ENCODE measurements at regions not wholly inside any gene's neighbourhood (a gene's known extent, or its start where the extent isn't known, plus 50 kb on each side); places are given as distances from the start of the nearest gene placed in this dataset.

GRCh38 chr17:14781123-14781522 is 480.2 kb downstream of the HS3ST3B1 start:
- no peaks in the 10 kb centered on the region for H3K36me3 Mint-ChIP-seq (ENCODE audit: low read depth)
- intact Hi-C loops (cut with micrococcal nuclease) = loop anchor here (10.0 kb wide), 2 partner anchors 426 to 566 kb away; no protein-coding TSS in a partner anchor
- H3K4me1 Mint-ChIP-seq = peaks cover 3% of the 10 kb centered on the region
- POLR2A ChIA-PET = no interaction called here
- no peak for ATAC-seq (ENCODE audit: low read depth)
- peaks cover 13% of the 10 kb centered on the region for H3K27me3 Mint-ChIP-seq
- H3K9me3 Mint-ChIP-seq = peaks cover 3% of the 10 kb centered on the region
- no peak for TF ChIP-seq CTCF (IDR thresholded peaks at IDR 0.05)
- no peak overlapping the region for H3K4me3 Mint-ChIP-seq
- DNase-seq = no peak
- CTCF ChIA-PET = no interaction called here
- H3K27ac Mint-ChIP-seq = no peak overlapping the region

GRCh38 chr17:14780097-14780651 is 479.3 kb downstream of the HS3ST3B1 start:
- DNase-seq (no peak), ATAC-seq (ENCODE audit: low read depth) (no peak)
- Mint-ChIP-seq H3K4me1 (peaks cover 3% of the 10 kb centered on the region), H3K27ac (no peak overlapping the region), H3K9me3 (peaks cover 3% of the 10 kb centered on the region), H3K27me3 (peaks cover 21% of the 10 kb centered on the region), H3K4me3 (no peak overlapping the region), H3K36me3 (ENCODE audit: low read depth) (no peaks in the 10 kb centered on the region)
- CTCF ChIA-PET = no interaction called here
- POLR2A ChIA-PET = no interaction called here
- no peak for TF ChIP-seq CTCF (IDR thresholded peaks at IDR 0.05)
- intact Hi-C loops (cut with micrococcal nuclease) = loop anchor here (10.0 kb wide), 2 partner anchors 425 to 565 kb away; no protein-coding TSS in a partner anchor

- no peaks in the 10 kb centered on the region for H3K4me1 Mint-ChIP-seq
- CTCF ChIA-PET = no interaction called here
- H3K27me3 Mint-ChIP-seq = peaks cover 23% of the 10 kb centered on the region
- H3K9me3 Mint-ChIP-seq = peaks cover 6% of the 10 kb centered on the region
- H3K36me3 Mint-ChIP-seq (ENCODE audit: low read depth) = no peaks in the 10 kb centered on the region
- no peak for TF ChIP-seq CTCF (IDR thresholded peaks at IDR 0.05)
- POLR2A ChIA-PET = no interaction called here
- intact Hi-C loops (cut with micrococcal nuclease) = no loop called here
- DNase-seq (no peak), ATAC-seq (ENCODE audit: low read depth) (no peak)
- H3K4me3 Mint-ChIP-seq = no peak overlapping the region
- H3K27ac Mint-ChIP-seq = no peak overlapping the region
Measured at GRCh38 chr17:14779241-14779640, 478.4 kb downstream of the HS3ST3B1 start.

GRCh38 chr17:14777291-14777690 is 476.4 kb downstream of the HS3ST3B1 start:
- intact Hi-C loops (cut with micrococcal nuclease) = no loop called here
- ATAC-seq (ENCODE audit: low read depth) = no peak
- Mint-ChIP-seq H3K4me3 (no peak overlapping the region), H3K9me3 (peaks cover 7% of the 10 kb centered on the region), H3K27me3 (peaks cover 21% of the 10 kb centered on the region), H3K4me1 (no peaks in the 10 kb centered on the region), H3K27ac (no peak overlapping the region), H3K36me3 (ENCODE audit: low read depth) (no peaks in the 10 kb centered on the region)
- no peak for TF ChIP-seq CTCF (IDR thresholded peaks at IDR 0.05)
- no peak for DNase-seq
- POLR2A ChIA-PET = no interaction called here
- CTCF ChIA-PET = no interaction called here

GRCh38 chr17:14776791-14777190 is 475.9 kb downstream of the HS3ST3B1 start:
- ChIA-PET POLR2A (no interaction called here), CTCF (no interaction called here)
- ATAC-seq (ENCODE audit: low read depth) = no peak
- Mint-ChIP-seq H3K27me3 (peaks cover 21% of the 10 kb centered on the region), H3K4me3 (no peak overlapping the region), H3K36me3 (ENCODE audit: low read depth) (no peaks in the 10 kb centered on the region), H3K9me3 (peaks cover 7% of the 10 kb centered on the region), H3K27ac (no peak overlapping the region), H3K4me1 (no peaks in the 10 kb centered on the region)
- DNase-seq = no peak
- no peak for TF ChIP-seq CTCF (IDR thresholded peaks at IDR 0.05)
- intact Hi-C loops (cut with micrococcal nuclease) = no loop called here

All from activated B cell treated with CpG ODN at 0.5 μM for 24 hours (primary cell).